GM21619 (cell line): ENCODE measurements at regions not wholly inside any gene's neighbourhood (a gene's known extent, or its start where the extent isn't known, plus 50 kb on each side); places are given as distances from the start of the nearest gene placed in this dataset.

Experiments
- ATAC-seq: cut with Tn5 transposase; IDR thresholded peaks from one replicate; pipeline ENCODE4 v1.9.1; 2021; ENCODE audit not compliant: unreplicated experiment

GRCh38 chr6:154561750-154562149 is 51.3 kb upstream of the CNKSR3 start:
- no peak for ATAC-seq

- ATAC-seq = no peak
Measured at GRCh38 chr6:154565331-154565730, 54.8 kb upstream of the CNKSR3 start.

GRCh38 chr6:154566866-154567265 is 56.4 kb upstream of the CNKSR3 start:
- ATAC-seq = no peak

GRCh38 chr6:154567695-154568220 is 57.3 kb upstream of the CNKSR3 start:
- no peak for ATAC-seq

- no peak for ATAC-seq
Measured at GRCh38 chr6:154569156-154569862, 58.8 kb upstream of the CNKSR3 start.

GRCh38 chr6:154570505-154570904 is 60.0 kb upstream of the CNKSR3 start:
- ATAC-seq = no peak

- ATAC-seq = no peak
Measured at GRCh38 chr6:154572556-154572955, 62.1 kb upstream of the CNKSR3 start.

- ATAC-seq = no peak
Measured at GRCh38 chr6:154578004-154578559, 67.6 kb upstream of the CNKSR3 start.

- no peak for ATAC-seq
Measured at GRCh38 chr6:154579046-154579445, 68.6 kb upstream of the CNKSR3 start.

GRCh38 chr6:154579485-154579884 is 69.0 kb upstream of the CNKSR3 start:
- no peak for ATAC-seq

- no peak for ATAC-seq
Measured at GRCh38 chr6:154580397-154581135, 70.1 kb upstream of the CNKSR3 start.

GRCh38 chr6:154582696-154583095 is 72.2 kb upstream of the CNKSR3 start:
- no peak for ATAC-seq

GRCh38 chr6:154583546-154584188 is 73.2 kb upstream of the CNKSR3 start:
- ATAC-seq = no peak

- ATAC-seq = no peak
Measured at GRCh38 chr6:154590756-154591155, 80.3 kb upstream of the CNKSR3 start.

- no peak for ATAC-seq
Measured at GRCh38 chr6:154591234-154591633, 80.7 kb upstream of the CNKSR3 start.

GRCh38 chr6:154592199-154592860 is 81.8 kb upstream of the CNKSR3 start:
- ATAC-seq = no peak

GRCh38 chr6:154593122-154593521 is 82.6 kb upstream of the CNKSR3 start:
- ATAC-seq = no peak

GRCh38 chr6:154594496-154595198 is 84.2 kb upstream of the CNKSR3 start:
- ATAC-seq = no peak

GRCh38 chr6:154595538-154595937 is 85.1 kb upstream of the CNKSR3 start:
- ATAC-seq = no peak

- no peak for ATAC-seq
Measured at GRCh38 chr6:154596009-154596408, 85.5 kb upstream of the CNKSR3 start.
